GM12864 (cell line): ENCODE measurements at regions not wholly inside any gene's neighbourhood (a gene's known extent, or its start where the extent isn't known, plus 50 kb on each side); places are given as distances from the start of the nearest gene placed in this dataset.

Experiments
- DNase-seq: peaks from one replicate; pipeline ENCODE4 v3.0.0-alpha.2; 2011; ENCODE audit warnings: low read depth
- H3K4me3 ChIP-seq: 2 replicates; pipeline ENCODE4 v1.5.1; 2011; ENCODE audit warnings: mild to moderate bottlenecking, low read depth, low read length, control low read depth
- CTCF ChIP-seq: IDR thresholded peaks from 2 replicates; pipeline ENCODE4 v1.5.1; 2011; ENCODE audit warnings: low read depth, mild to moderate bottlenecking, moderate library complexity, low read length, control low read depth, inconsistent platforms; ENCODE audit errors: missing control alignments

GRCh38 chr5:125257057-125257972, 510.9 kb upstream of the ZNF608 start:
- H3K4me3 ChIP-seq = no peak overlapping the region
- no peak for TF ChIP-seq CTCF
- DNase-seq = no peak

GRCh38 chr5:125257997-125258396, 511.6 kb upstream of the ZNF608 start:
- DNase-seq = no peak
- TF ChIP-seq CTCF = no peak

GRCh38 chr5:125258615-125259014, 512.2 kb upstream of the ZNF608 start:
- DNase-seq = no peak
- no peak for TF ChIP-seq CTCF
- H3K4me3 ChIP-seq = no peak overlapping the region

More at GRCh38 chr5:125257997-125258396, 511.6 kb upstream of the ZNF608 start:
- no peak overlapping the region for H3K4me3 ChIP-seq

- DNase-seq = no peak
- no peak overlapping the region for H3K4me3 ChIP-seq
- no peak for TF ChIP-seq CTCF
Measured at GRCh38 chr5:125261505-125262250, 515.2 kb upstream of the ZNF608 start.

GRCh38 chr5:125262782-125263181, 516.3 kb upstream of the ZNF608 start:
- DNase-seq = no peak
- no peak for TF ChIP-seq CTCF
- no peak overlapping the region for H3K4me3 ChIP-seq

GRCh38 chr5:125263356-125263755, 516.9 kb upstream of the ZNF608 start:
- DNase-seq = no peak
- H3K4me3 ChIP-seq = no peak overlapping the region
- TF ChIP-seq CTCF = no peak
